ENCODE measurements at regions not wholly inside any gene's neighbourhood (a gene's known extent, or its start where the extent isn't known, plus 50 kb on each side); places are given as distances from the start of the nearest gene placed in this dataset.

DNA sequence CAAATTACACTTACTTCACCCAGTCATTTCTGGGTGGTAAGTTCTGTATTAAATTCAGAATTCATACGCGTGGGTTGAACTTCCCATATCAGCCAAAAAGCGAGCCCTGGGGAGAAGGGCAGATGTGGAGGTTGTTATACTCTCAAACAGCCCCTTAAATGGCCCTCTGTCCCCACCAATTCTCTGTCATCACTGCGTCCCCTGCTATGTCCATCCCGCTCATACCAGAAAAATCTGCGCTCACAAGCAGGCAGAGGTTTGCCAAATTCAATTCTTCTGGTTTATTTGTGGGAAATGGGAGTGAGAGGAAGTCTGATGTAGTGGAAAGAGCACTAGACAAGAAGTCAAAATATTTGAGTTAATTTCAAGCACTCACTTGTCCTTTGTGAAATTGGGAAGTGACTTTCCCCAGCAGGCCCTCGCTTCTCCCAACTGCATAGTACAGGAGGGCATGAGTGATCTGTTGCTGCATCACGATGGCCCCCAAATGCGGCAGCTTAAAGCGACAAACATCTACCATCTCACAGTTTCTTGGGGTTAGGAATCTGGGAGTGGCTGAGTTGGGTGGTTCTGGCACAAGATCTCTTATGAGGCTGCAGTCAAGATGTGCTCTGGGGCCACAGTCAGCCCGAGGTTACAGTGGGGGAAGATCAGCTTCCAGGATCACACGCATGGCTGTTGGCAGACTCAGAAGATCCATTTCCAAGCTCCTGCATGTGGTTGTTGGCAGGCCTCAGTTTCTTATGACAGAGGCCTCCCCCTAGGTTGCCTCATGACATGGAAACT, 67.7 kb downstream of the CPN2 start:
- Histone ChIP-seq H3K27ac (no peak overlapping the region), H3K9ac (no peak overlapping the region), H3K9me3 (replicated peaks in 1 of 11) (no peaks in the 10 kb centered on the region), H3K4me3 (no peak overlapping the region), H3K36me3 (no peaks in the 10 kb centered on the region), H3K4me1 (peaks cover under 1 to 15% (median 5%) of the 10 kb centered on the region in 10 experiments; a peak in 18 of 20 replicates), H3K27me3 (peaks cover 0 to under 1% (median 0%) of the 10 kb centered on the region in 11 experiments; a peak in 1 of 22 replicates), H3K4me2 (no peak overlapping the region), H4K20me1 (no peaks in the 10 kb centered on the region)
- TF ChIP-seq Cebpa-rat (IDR thresholded peaks at IDR 0.05), result no peak

DNA sequence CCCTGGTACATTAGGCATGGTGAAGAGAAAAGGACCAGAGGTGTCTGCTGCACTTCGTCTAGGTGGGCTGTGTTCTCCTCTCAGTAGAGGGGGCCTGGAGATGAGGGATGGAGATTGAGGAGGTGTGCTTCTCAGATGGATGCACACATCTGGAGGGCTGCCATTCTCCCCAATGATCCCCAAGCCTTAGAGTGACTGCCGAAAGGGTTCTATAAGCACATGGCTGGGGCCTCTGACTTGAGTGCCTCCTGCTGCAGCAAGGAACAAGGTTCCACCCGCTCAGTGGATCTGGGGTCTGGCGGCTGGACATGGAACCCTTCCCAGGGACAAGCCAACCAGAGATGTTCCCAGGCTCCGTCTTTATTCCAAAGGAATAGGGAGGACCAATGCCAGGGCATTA, 66.8 kb downstream of the CPN2 start:
- H3K27me3 ChIP-seq, result no peaks in the 10 kb centered on the region
- no peak overlapping the region for H3K4me2 ChIP-seq
- no peak for TF ChIP-seq Cebpa-rat (IDR thresholded peaks at IDR 0.05)

GRCh38 chr3:194285024-194285849, 65.9 kb downstream of the CPN2 start:
- no peak overlapping the region for H3K27ac ChIP-seq
- H3K4me3 ChIP-seq, result no peak overlapping the region
- H3K9ac ChIP-seq, result no peak overlapping the region
- H3K4me1 ChIP-seq, result peaks cover 0 to 15% (median 0%) of the 10 kb centered on the region in 10 experiments; a peak in 3 of 20 replicates
- no peaks in the 10 kb centered on the region for H4K20me1 ChIP-seq
- H3K36me3 ChIP-seq, result no peaks in the 10 kb centered on the region
- H3K9me3 ChIP-seq (replicated peaks in 1 of 11), result no peaks in the 10 kb centered on the region
- TF ChIP-seq Cebpa-rat (IDR thresholded peaks at IDR 0.05), result no peak
- no peaks in the 10 kb centered on the region for H3K27me3 ChIP-seq
- H3K4me2 ChIP-seq, result no peak overlapping the region

More for the DNA sequence above, 66.8 kb downstream of the CPN2 start:
- Histone ChIP-seq H3K9me3 (replicated peaks in 1 of 11) (no peaks in the 10 kb centered on the region), H3K9ac (no peak overlapping the region), H3K27ac (no peak overlapping the region), H3K4me3 (no peak overlapping the region), H4K20me1 (no peaks in the 10 kb centered on the region), H3K4me1 (peaks cover 0 to 15% (median 0%) of the 10 kb centered on the region in 10 experiments; a peak in 3 of 20 replicates), H3K36me3 (no peaks in the 10 kb centered on the region)

DNA sequence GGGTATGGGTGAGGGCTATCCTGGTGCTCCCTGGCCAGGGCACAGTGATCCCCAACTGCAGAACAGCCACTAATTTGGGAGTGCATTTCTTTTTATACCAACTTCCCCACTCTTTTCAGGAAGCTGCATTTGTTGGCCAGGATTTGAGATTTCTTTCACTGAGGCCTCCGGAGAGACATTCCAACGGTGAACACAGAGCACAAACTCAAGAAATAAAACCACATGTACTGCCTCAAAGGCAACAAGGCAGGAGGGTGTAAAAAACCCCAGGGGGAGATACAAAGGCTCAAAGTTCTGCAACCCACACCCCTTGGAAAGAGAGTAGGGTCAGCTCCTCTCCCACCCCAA, 65.3 kb downstream of the CPN2 start:
- H3K27ac ChIP-seq, result no peak overlapping the region
- H3K4me3 ChIP-seq, result no peak overlapping the region
- no peaks in the 10 kb centered on the region for H3K36me3 ChIP-seq
- H3K9ac ChIP-seq, result no peak overlapping the region
- H3K4me1 ChIP-seq, result peaks cover 0 to 15% (median 0%) of the 10 kb centered on the region in 10 experiments; a peak in 3 of 20 replicates
- TF ChIP-seq Cebpa-rat (IDR thresholded peaks at IDR 0.05), result no peak
- H4K20me1 ChIP-seq, result no peaks in the 10 kb centered on the region
- no peaks in the 10 kb centered on the region for H3K27me3 ChIP-seq
- no peak overlapping the region for H3K4me2 ChIP-seq
- peaks cover 0 to 2% (median 0%) of the 10 kb centered on the region in 11 experiments; a peak in 2 of 22 replicates for H3K9me3 ChIP-seq (replicated peaks in 1 of 11)

GRCh38 chr3:194286375-194287146, 64.6 kb downstream of the CPN2 start:
- peaks cover 0 to 15% (median 0%) of the 10 kb centered on the region in 10 experiments; a peak in 3 of 20 replicates for H3K4me1 ChIP-seq
- no peak overlapping the region for H3K4me2 ChIP-seq
- no peak overlapping the region for H3K4me3 ChIP-seq
- TF ChIP-seq Cebpa-rat (IDR thresholded peaks at IDR 0.05), result no peak
- H3K36me3 ChIP-seq, result no peaks in the 10 kb centered on the region
- no peak overlapping the region for H3K9ac ChIP-seq
- peaks cover 0 to 5% (median 0%) of the 10 kb centered on the region in 11 experiments; a peak in 2 of 22 replicates for H3K9me3 ChIP-seq (replicated peaks in 1 of 11)
- no peaks in the 10 kb centered on the region for H4K20me1 ChIP-seq
- H3K27ac ChIP-seq, result no peak overlapping the region
- no peaks in the 10 kb centered on the region for H3K27me3 ChIP-seq

GRCh38 chr3:194287374-194287773, 63.8 kb downstream of the CPN2 start:
- H3K9ac ChIP-seq, result no peak overlapping the region
- no peak for TF ChIP-seq Cebpa-rat (IDR thresholded peaks at IDR 0.05)
- no peak overlapping the region for H3K4me2 ChIP-seq
- no peaks in the 10 kb centered on the region for H3K36me3 ChIP-seq
- H3K27me3 ChIP-seq, result no peaks in the 10 kb centered on the region
- peaks cover 0 to 13% (median 0%) of the 10 kb centered on the region in 11 experiments; a peak in 3 of 22 replicates for H3K9me3 ChIP-seq (replicated peaks in 1 of 11)
- no peaks in the 10 kb centered on the region for H4K20me1 ChIP-seq
- peaks cover 0 to 15% (median 0%) of the 10 kb centered on the region in 10 experiments; a peak in 3 of 20 replicates for H3K4me1 ChIP-seq
- H3K4me3 ChIP-seq, result no peak overlapping the region
- H3K27ac ChIP-seq, result no peak overlapping the region

- H3K4me2 ChIP-seq, result no peak overlapping the region
- H3K4me1 ChIP-seq, result peaks cover 0 to 8% (median 0%) of the 10 kb centered on the region in 10 experiments; a peak in 3 of 20 replicates
- peaks cover 0 to 16% (median 0%) of the 10 kb centered on the region in 11 experiments; a peak in 3 of 22 replicates for H3K9me3 ChIP-seq (replicated peaks in 1 of 11)
- no peaks in the 10 kb centered on the region for H3K36me3 ChIP-seq
- no peaks in the 10 kb centered on the region for H4K20me1 ChIP-seq
- no peak overlapping the region for H3K27ac ChIP-seq
- no peaks in the 10 kb centered on the region for H3K27me3 ChIP-seq
- H3K4me3 ChIP-seq, result no peak overlapping the region
- no peak for TF ChIP-seq Cebpa-rat (IDR thresholded peaks at IDR 0.05)
- no peak overlapping the region for H3K9ac ChIP-seq
Observed at GRCh38 chr3:194287977-194288706, 63.0 kb downstream of the CPN2 start.
